ENCODE measurements at regions not wholly inside any gene's neighbourhood (a gene's known extent, or its start where the extent isn't known, plus 50 kb on each side); places are given as distances from the start of the nearest gene placed in this dataset.

GRCh38 chr5:3317051-3317795, 278.4 kb upstream of the IRX1 start:
- TF ChIP-seq CTCF (IDR thresholded peaks at IDR 0.05) (no peak), POLR2A (IDR thresholded peaks at IDR 0.05) (no peak)

Measured in thyroid gland (tissue), 4 donors.